ENCODE measurements at regions not wholly inside any gene's neighbourhood (a gene's known extent, or its start where the extent isn't known, plus 50 kb on each side); places are given as distances from the start of the nearest gene placed in this dataset.

- DNase-seq: no peak
Observed at GRCh38 chr16:74232806-74233465, 63.7 kb upstream of the PSMD7 start.

DNA sequence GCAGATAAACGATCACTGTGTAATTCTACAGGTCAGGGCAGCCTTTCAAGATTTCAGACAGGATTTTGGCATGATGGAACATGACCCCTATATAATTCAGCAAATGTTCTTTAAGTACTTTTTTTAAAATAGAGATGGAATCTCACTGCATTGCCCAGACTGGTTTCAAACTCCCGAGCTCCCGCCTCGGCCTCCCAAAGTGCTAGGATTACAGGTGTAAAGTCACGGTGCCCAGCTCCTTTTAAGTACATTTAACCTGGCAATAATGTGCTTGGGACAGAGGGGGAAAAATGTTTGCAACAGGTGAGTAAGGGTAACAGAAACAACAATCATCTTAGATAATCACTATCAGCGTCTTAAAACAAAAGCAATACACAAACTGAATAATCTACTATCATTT is 66.5 kb upstream of the PSMD7 start:
- no peak for DNase-seq

DNA sequence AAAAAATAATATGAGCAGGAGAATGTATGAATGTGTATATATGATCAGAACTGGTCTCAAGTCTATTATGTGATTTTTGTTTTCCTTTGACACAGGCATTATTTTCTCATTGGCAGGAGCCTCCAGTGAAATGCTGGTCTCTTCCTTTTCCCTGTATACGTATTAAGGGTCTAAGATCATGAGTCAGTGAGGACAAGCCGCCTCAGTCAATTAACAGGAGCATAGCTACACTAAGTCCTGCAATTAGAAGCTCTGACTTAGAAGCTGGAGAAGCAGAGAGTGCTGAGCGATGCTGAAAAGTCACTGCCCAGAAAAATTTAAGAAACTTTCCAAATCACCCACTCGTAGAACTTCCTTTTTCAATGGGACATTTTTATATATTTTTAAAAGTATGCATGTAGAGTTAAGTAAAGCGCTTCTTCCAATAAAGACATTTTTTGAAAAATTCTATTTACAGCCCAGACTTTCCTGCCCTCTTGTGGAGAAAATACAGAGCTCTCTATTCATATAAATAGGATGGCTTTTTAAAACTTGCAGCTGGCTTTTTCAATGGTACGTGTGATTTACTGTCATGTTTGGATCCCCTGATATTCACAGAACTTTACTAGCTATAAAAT is 70.2 kb upstream of the PSMD7 start:
- DNase-seq: no peak

GRCh38 chr16:74224828-74225612 is 71.6 kb upstream of the PSMD7 start:
- DNase-seq: no peak

GRCh38 chr16:74221828-74222227 is 74.8 kb upstream of the PSMD7 start:
- DNase-seq: no peak

GRCh38 chr16:74219706-74220105 is 76.9 kb upstream of the PSMD7 start:
- no peak for DNase-seq

DNA sequence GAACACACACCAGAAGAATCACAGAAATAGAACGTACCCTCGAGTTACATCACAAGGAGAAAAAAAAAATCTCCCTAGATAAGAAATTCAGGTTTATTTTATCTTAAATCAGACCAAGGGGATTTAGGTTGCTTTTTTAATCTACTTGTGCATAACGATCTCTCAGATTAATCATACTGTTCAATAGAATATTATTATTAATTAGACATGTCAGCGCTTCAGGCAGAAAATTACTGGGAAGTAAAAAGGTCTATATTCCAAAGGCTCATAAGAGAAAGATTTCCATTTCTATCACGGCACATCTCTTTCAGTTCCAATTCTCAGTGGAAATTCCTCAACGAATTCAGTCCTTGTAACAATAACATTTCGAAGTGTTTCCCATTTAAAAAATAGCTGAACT is 77.7 kb upstream of the PSMD7 start:
- no peak for DNase-seq

GRCh38 chr16:74216319-74216718 is 80.3 kb upstream of the PSMD7 start:
- no peak for DNase-seq

DNA sequence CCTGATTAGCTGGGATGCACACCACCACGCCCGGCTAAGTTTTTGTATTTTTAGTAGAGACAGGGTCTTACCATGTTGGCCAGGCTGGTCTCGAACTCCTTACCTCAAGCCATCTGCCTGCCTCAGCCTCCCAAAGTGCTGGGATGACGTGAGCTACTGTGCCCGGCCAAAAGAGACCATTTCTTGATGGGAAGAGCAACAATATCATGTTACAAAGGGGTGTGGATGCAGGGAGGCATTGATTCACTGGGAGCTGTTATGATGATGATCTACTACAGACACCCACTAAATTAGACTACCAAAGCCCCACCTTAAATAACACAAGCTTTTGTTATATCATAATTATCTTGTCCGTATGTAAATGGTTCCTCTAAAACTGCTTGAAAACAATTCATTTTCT is 81.4 kb upstream of the PSMD7 start:
- no peak for DNase-seq

- DNase-seq: no peak
Observed at GRCh38 chr16:74213372-74213771, 83.2 kb upstream of the PSMD7 start.

GRCh38 chr16:74210245-74210644 is 86.4 kb upstream of the PSMD7 start:
- no peak for DNase-seq

DNA sequence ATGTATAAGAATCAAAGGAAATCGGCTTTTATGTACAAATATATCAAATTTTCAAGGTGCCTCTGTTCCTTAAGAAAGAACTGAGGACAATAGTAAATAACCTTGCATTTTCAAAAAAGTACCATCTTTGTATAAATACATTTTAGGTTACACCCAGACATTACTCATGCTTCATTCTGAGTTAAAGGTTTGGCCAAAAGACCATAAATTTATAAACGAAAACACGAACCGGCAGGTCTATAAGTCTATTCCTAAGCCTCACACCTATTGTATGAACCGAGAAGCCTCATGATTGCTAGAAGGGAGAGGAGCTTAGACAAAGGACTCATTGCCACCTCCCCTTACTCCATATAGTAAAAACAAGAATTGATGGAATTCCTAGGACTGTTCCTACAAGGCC is 94.6 kb upstream of the PSMD7 start:
- DNase-seq: no peak

- no peak for DNase-seq
Observed at GRCh38 chr16:74201576-74201975, 95.0 kb upstream of the PSMD7 start.

GRCh38 chr16:74200921-74201320 is 95.7 kb upstream of the PSMD7 start:
- no peak for DNase-seq

DNA sequence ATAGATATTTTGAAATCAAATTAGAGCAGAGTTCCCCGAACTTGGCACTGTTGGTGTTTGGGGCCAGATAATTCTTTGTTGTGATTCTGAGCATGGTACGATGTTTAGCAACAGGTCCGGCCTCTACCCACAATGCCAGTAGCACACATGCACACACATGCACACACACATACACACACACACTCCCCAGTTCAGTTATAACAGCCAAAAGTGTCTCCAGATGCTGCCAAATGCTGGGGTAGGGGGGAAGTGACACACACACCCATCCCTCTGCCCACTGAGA is 96.8 kb upstream of the PSMD7 start:
- DNase-seq: no peak

GRCh38 chr16:74199066-74199841 is 97.4 kb upstream of the PSMD7 start:
- DNase-seq: no peak

- DNase-seq: no peak
Observed at GRCh38 chr16:74192281-74192797, 104.3 kb upstream of the PSMD7 start.

GRCh38 chr16:74190292-74190691 is 106.3 kb upstream of the PSMD7 start:
- no peak for DNase-seq

DNA sequence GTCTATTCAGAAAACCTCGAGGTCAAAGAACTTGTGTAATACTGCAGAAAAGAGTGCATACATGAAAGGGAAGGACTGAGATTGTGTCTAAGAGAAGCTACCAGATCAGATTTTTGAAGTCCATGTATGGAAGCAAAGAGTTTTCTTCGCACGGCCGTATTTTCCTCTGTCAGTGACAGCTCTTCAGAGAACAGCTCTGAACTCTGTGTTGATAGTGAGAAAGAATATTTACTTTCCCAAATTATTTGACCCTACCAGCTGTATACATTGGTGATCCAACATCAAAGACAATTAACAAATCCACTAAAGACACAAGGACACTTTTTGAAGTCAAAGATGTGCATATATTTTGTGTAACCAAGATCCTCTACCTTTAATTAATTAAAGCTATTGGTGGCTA is 107.8 kb upstream of the PSMD7 start:
- DNase-seq: no peak

- no peak for DNase-seq
Observed at GRCh38 chr16:74186561-74186971, 110.0 kb upstream of the PSMD7 start.

- no peak for DNase-seq
Observed at GRCh38 chr16:74184839-74185238, 111.8 kb upstream of the PSMD7 start.

GRCh38 chr16:74183601-74184360 is 112.8 kb upstream of the PSMD7 start:
- no peak for DNase-seq
